ENCODE measurements at regions not wholly inside any gene's neighbourhood (a gene's known extent, or its start where the extent isn't known, plus 50 kb on each side); places are given as distances from the start of the nearest gene placed in this dataset.

DNA sequence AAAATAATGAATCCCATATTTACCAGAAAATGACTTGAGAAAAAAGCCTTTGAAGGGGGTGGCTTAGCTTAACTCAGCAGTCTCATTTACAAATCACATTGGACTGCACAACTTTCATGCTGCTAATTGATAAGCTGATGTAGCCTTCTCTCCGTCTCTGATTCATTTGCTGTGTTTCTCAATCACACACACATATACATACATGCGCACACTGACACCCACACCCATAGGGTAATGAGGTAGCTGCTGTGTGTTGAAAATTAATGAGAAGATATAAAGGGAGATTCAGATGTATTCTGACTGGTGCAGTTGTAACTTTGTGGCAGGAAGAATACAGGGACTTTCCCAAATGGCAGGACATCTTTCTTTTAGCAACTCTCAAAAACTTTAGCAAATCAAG lies 141.9 kb upstream of the GCFC2 start:
- TF ChIP-seq, protein P1, sequence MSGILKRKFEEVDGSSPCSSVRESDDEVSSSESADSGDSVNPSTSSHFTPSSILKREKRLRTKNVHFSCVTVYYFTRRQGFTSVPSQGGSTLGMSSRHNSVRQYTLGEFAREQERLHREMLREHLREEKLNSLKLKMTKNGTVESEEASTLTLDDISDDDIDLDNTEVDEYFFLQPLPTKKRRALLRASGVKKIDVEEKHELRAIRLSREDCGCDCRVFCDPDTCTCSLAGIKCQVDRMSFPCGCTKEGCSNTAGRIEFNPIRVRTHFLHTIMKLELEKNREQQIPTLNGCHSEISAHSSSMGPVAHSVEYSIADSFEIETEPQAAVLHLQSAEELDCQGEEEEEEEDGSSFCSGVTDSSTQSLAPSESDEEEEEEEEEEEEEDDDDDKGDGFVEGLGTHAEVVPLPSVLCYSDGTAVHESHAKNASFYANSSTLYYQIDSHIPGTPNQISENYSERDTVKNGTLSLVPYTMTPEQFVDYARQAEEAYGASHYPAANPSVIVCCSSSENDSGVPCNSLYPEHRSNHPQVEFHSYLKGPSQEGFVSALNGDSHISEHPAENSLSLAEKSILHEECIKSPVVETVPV (CRISPR knock-in tag; IDR thresholded peaks at IDR 0.05), result no peak
- no peak for TF ChIP-seq ZFP3 (CRISPR knock-in tag; IDR thresholded peaks at IDR 0.05)
- no peak for TF ChIP-seq ZNF8 (CRISPR knock-in tag; IDR thresholded peaks at IDR 0.05)
- no peak for TF ChIP-seq BACH2 (CRISPR knock-in tag; IDR thresholded peaks at IDR 0.05; ENCODE audit: borderline replicate concordance)
- TF ChIP-seq, protein P2, sequence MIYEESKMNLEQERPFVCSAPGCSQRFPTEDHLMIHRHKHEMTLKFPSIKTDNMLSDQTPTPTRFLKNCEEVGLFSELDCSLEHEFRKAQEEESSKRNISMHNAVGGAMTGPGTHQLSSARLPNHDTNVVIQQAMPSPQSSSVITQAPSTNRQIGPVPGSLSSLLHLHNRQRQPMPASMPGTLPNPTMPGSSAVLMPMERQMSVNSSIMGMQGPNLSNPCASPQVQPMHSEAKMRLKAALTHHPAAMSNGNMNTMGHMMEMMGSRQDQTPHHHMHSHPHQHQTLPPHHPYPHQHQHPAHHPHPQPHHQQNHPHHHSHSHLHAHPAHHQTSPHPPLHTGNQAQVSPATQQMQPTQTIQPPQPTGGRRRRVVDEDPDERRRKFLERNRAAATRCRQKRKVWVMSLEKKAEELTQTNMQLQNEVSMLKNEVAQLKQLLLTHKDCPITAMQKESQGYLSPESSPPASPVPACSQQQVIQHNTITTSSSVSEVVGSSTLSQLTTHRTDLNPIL (CRISPR knock-in tag; IDR thresholded peaks at IDR 0.05; ENCODE audit: low read depth), result no peak
- TF ChIP-seq, protein P3, sequence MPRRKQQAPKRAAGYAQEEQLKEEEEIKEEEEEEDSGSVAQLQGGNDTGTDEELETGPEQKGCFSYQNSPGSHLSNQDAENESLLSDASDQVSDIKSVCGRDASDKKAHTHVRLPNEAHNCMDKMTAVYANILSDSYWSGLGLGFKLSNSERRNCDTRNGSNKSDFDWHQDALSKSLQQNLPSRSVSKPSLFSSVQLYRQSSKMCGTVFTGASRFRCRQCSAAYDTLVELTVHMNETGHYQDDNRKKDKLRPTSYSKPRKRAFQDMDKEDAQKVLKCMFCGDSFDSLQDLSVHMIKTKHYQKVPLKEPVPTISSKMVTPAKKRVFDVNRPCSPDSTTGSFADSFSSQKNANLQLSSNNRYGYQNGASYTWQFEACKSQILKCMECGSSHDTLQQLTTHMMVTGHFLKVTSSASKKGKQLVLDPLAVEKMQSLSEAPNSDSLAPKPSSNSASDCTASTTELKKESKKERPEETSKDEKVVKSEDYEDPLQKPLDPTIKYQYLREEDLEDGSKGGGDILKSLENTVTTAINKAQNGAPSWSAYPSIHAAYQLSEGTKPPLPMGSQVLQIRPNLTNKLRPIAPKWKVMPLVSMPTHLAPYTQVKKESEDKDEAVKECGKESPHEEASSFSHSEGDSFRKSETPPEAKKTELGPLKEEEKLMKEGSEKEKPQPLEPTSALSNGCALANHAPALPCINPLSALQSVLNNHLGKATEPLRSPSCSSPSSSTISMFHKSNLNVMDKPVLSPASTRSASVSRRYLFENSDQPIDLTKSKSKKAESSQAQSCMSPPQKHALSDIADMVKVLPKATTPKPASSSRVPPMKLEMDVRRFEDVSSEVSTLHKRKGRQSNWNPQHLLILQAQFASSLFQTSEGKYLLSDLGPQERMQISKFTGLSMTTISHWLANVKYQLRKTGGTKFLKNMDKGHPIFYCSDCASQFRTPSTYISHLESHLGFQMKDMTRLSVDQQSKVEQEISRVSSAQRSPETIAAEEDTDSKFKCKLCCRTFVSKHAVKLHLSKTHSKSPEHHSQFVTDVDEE (CRISPR knock-in tag; IDR thresholded peaks at IDR 0.05), result no peak
- no peak for TF ChIP-seq ZNF565 (CRISPR knock-in tag; conservative IDR thresholded peaks at IDR 0.05; ENCODE audit: low read depth)
- no peak for TF ChIP-seq ZFP30 (CRISPR knock-in tag; IDR thresholded peaks at IDR 0.05)
- TF ChIP-seq ARNTL (CRISPR knock-in tag; IDR thresholded peaks at IDR 0.05; ENCODE audit: borderline replicate concordance, low read depth), result no peak

All from SK-N-SH treated with all-trans-retinoic acid at 6 μM for 48 hours (cell line).